ENCODE measurements at regions not wholly inside any gene's neighbourhood (a gene's known extent, or its start where the extent isn't known, plus 50 kb on each side); places are given as distances from the start of the nearest gene placed in this dataset.
"Not testable (repeated sequence)": the region's sequence is repeated elsewhere in the genome, so short reads cannot be mapped to it uniquely, and the experiment has no call there.

DNA sequence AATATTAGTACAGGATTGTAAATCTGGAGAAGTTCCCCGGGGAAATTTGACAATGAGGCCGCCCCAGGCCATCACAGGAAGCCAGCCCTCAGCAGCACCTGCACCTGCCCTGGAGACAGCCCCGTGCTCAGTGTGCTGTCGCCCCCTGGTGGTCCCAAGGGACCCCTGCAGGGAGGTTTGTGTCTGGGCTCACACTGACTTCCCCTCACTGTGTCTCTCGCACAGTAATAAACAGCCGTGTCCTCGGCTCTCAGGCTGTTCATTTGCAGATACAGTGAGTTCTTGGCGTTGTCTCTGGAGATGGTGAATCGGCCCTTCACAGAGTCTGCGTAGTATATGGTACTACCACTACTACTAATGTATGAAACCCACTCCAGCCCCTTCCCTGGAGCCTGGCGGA is 1011.2 kb downstream of the TMEM121 start:
- peak; percentile 77 for ATAC-seq (ENCODE audit: poor library complexity)
- peaks cover 27% of the 10 kb centered on the region for H3K27me3 Mint-ChIP-seq
- peak in 6 of 14 experiments; percentile 8 to 82 (median 40) for DNase-seq
- H3K4me1 ChIP-seq (ENCODE audit: insufficient read depth, low read length); POLR2A ChIA-PET; intact Hi-C loops (cut with DNase I, micrococcal nuclease); H3K36me3 ChIP-seq (ENCODE audit: insufficient read depth, low read length); H3K4me1 Mint-ChIP-seq (ENCODE audit: low read depth); H3K9me3 Mint-ChIP-seq; H3K27me3 ChIP-seq (ENCODE audit: control insufficient read depth in 1 of 2, insufficient read depth in 2 of 2, low read length in 2 of 2); H3K36me3 Mint-ChIP-seq (ENCODE audit: low read depth); H3K4me3 Mint-ChIP-seq; H3K27ac ChIP-seq (ENCODE audit: low read depth in 1 of 2, low read length in 2 of 2); H3K27ac Mint-ChIP-seq; H3K4me3 ChIP-seq (ENCODE audit: low read length); H3K9me3 ChIP-seq (ENCODE audit: control insufficient read depth in 1 of 2, insufficient read depth in 1 of 2, low read length in 2 of 2): not testable (repeated sequence)
- CTCF ChIA-PET = interaction anchor here (0.7 kb wide), 1 partner anchor 421 kb away, joined by 7 read pairs; no protein-coding TSS in a partner anchor
- TF ChIP-seq, protein P1, sequence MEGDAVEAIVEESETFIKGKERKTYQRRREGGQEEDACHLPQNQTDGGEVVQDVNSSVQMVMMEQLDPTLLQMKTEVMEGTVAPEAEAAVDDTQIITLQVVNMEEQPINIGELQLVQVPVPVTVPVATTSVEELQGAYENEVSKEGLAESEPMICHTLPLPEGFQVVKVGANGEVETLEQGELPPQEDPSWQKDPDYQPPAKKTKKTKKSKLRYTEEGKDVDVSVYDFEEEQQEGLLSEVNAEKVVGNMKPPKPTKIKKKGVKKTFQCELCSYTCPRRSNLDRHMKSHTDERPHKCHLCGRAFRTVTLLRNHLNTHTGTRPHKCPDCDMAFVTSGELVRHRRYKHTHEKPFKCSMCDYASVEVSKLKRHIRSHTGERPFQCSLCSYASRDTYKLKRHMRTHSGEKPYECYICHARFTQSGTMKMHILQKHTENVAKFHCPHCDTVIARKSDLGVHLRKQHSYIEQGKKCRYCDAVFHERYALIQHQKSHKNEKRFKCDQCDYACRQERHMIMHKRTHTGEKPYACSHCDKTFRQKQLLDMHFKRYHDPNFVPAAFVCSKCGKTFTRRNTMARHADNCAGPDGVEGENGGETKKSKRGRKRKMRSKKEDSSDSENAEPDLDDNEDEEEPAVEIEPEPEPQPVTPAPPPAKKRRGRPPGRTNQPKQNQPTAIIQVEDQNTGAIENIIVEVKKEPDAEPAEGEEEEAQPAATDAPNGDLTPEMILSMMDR (IDR thresholded peaks at IDR 0.05) = peak; percentile 75

DNA sequence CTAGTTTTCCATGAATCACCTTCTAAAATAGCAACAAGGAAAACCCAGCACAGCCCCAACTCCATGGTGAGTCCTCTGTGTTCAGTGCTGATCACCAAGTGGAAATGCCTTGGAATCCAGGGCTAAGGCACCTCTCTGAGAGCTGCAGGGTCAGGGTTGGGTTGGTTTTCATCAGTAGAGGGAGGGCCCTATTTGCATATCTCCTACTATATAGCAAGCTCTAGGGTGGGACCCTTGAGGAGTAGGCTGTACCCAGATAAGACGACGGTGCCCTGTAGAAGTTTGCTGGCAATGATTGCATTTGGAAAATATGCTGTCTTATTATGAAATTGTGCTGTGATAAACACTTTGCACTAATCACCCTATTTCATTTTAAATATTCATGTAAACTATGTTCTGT is 1011.8 kb downstream of the TMEM121 start:
- DNase-seq = no peak
- Mint-ChIP-seq H3K27ac (no peak overlapping the region), H3K36me3 (ENCODE audit: low read depth) (no peaks in the 10 kb centered on the region), H3K4me3 (no peak overlapping the region), H3K27me3 (peaks cover 30% of the 10 kb centered on the region), H3K9me3 (no peaks in the 10 kb centered on the region), H3K4me1 (ENCODE audit: low read depth) (peaks cover 6% of the 10 kb centered on the region)
- Histone ChIP-seq H3K27ac (ENCODE audit: low read depth in 1 of 2, low read length in 2 of 2) (no peak overlapping the region), H3K4me1 (ENCODE audit: insufficient read depth, low read length) (no peaks in the 10 kb centered on the region), H3K9me3 (ENCODE audit: control insufficient read depth in 1 of 2, insufficient read depth in 1 of 2, low read length in 2 of 2) (peaks cover 0 to 8% of the 10 kb centered on the region in 2 experiments), H3K36me3 (ENCODE audit: insufficient read depth, low read length) (no peaks in the 10 kb centered on the region), H3K27me3 (ENCODE audit: control insufficient read depth in 1 of 2, insufficient read depth in 2 of 2, low read length in 2 of 2) (peaks cover 2 to 4% of the 10 kb centered on the region in 2 experiments), H3K4me3 (ENCODE audit: low read length) (no peak overlapping the region)
- POLR2A ChIA-PET = no interaction called here
- CTCF ChIA-PET = interaction anchor here (0.7 to 1.0 kb wide), 2 partner anchors 20 to 421 kb away, joined by 3 to 7 read pairs; no protein-coding TSS in a partner anchor
- no peak for ATAC-seq (ENCODE audit: poor library complexity)
- intact Hi-C loops (cut with DNase I, micrococcal nuclease) = no loop called here
- TF ChIP-seq, protein P1 (IDR thresholded peaks at IDR 0.05) = no peak

DNA sequence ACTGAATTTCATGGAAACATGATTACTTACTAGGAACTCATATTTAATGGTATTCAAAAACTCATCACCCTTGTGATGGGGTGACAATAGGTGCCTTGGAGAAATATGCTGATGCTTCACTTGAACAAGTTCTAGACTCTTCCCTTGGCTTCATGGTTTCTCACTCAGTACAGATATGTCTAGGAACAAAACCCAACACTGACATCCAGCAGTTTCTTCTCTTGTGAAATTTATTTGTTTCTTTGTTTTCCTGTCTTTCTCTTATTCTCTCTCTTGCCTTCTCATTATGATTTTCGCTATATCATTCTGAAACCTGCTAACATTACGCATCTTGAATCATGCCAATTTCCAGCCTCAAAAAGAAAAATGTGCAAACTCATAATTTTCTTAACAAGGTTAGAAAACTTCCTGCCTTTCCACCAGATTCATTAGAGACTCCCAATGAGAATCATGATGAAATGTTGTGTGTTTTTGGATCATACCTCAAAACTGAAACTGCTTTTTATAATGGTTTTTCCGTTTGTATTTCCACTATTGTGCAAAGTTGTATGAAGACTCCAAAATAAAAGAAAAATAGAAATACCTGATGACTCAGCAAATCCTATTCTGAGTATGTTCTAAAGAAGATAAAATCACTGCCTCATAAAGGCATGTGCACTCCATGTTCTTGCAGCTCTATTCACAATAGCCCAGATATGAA is 1021.5 kb downstream of the TMEM121 start:
- no peaks in the 10 kb centered on the region for H3K36me3 Mint-ChIP-seq (ENCODE audit: low read depth)
- H3K4me1 Mint-ChIP-seq (ENCODE audit: low read depth) = no peaks in the 10 kb centered on the region
- Histone ChIP-seq H3K4me1 (ENCODE audit: insufficient read depth, low read length) (no peaks in the 10 kb centered on the region), H3K4me3 (ENCODE audit: low read length) (no peak overlapping the region), H3K27ac (ENCODE audit: low read depth in 1 of 2, low read length in 2 of 2) (no peak overlapping the region), H3K36me3 (ENCODE audit: insufficient read depth, low read length) (no peaks in the 10 kb centered on the region), H3K27me3 (ENCODE audit: control insufficient read depth in 1 of 2, insufficient read depth in 2 of 2, low read length in 2 of 2) (peaks cover 0 to 3% of the 10 kb centered on the region in 2 experiments), H3K9me3 (ENCODE audit: control insufficient read depth in 1 of 2, insufficient read depth in 1 of 2, low read length in 2 of 2) (no peaks in the 10 kb centered on the region)
- intact Hi-C loops (cut with DNase I, micrococcal nuclease) = no loop called here
- TF ChIP-seq, protein P1 (IDR thresholded peaks at IDR 0.05) = no peak
- ChIA-PET POLR2A (no interaction called here), CTCF (interaction anchor here (1.5 kb wide), 1 partner anchor 17 kb away, joined by 5 read pairs; no protein-coding TSS in a partner anchor)
- peaks cover 21% of the 10 kb centered on the region for H3K27me3 Mint-ChIP-seq
- DNase-seq (no peak), ATAC-seq (ENCODE audit: poor library complexity) (no peak)
- no peaks in the 10 kb centered on the region for H3K9me3 Mint-ChIP-seq
- H3K27ac Mint-ChIP-seq = no peak overlapping the region
- no peak overlapping the region for H3K4me3 Mint-ChIP-seq

Data from CD4-positive, alpha-beta T cell (primary cell).